ENCODE measurements at regions not wholly inside any gene's neighbourhood (a gene's known extent, or its start where the extent isn't known, plus 50 kb on each side); places are given as distances from the start of the nearest gene placed in this dataset.

- no peak for TF ChIP-seq CTCF (IDR thresholded peaks at IDR 0.05; ENCODE audit: partially characterized antibody, unreplicated experiment)
- Mint-ChIP-seq H3K9me3 (ENCODE audit: unreplicated experiment) (no peaks in the 10 kb centered on the region), H3K4me1 (ENCODE audit: low read depth, unreplicated experiment) (no peaks in the 10 kb centered on the region), H3K4me3 (ENCODE audit: unreplicated experiment) (no peak overlapping the region), H3K27ac (ENCODE audit: unreplicated experiment) (no peak overlapping the region), H3K27me3 (ENCODE audit: unreplicated experiment) (no peaks in the 10 kb centered on the region), H3K36me3 (ENCODE audit: unreplicated experiment) (peaks cover 5% of the 10 kb centered on the region)
- no peak for DNase-seq
Observed at GRCh38 chr17:33888455-33888854, 366.6 kb upstream of the CCL2 start.

- no peak overlapping the region for H3K4me3 Mint-ChIP-seq (ENCODE audit: unreplicated experiment)
- no peaks in the 10 kb centered on the region for H3K27me3 Mint-ChIP-seq (ENCODE audit: unreplicated experiment)
- H3K4me1 Mint-ChIP-seq (ENCODE audit: low read depth, unreplicated experiment) = no peaks in the 10 kb centered on the region
- no peak for DNase-seq
- no peak overlapping the region for H3K27ac Mint-ChIP-seq (ENCODE audit: unreplicated experiment)
- no peak for TF ChIP-seq CTCF (IDR thresholded peaks at IDR 0.05; ENCODE audit: partially characterized antibody, unreplicated experiment)
- peaks cover 5% of the 10 kb centered on the region for H3K36me3 Mint-ChIP-seq (ENCODE audit: unreplicated experiment)
- H3K9me3 Mint-ChIP-seq (ENCODE audit: unreplicated experiment) = no peaks in the 10 kb centered on the region
Observed at GRCh38 chr17:33889040-33889439, 366.0 kb upstream of the CCL2 start.

GRCh38 chr17:33889766-33890165 lies 365.3 kb upstream of the CCL2 start:
- no peak overlapping the region for H3K27ac Mint-ChIP-seq (ENCODE audit: unreplicated experiment)
- no peak overlapping the region for H3K4me3 Mint-ChIP-seq (ENCODE audit: unreplicated experiment)
- H3K4me1 Mint-ChIP-seq (ENCODE audit: low read depth, unreplicated experiment) = no peaks in the 10 kb centered on the region
- peaks cover 2% of the 10 kb centered on the region for H3K27me3 Mint-ChIP-seq (ENCODE audit: unreplicated experiment)
- TF ChIP-seq CTCF (IDR thresholded peaks at IDR 0.05; ENCODE audit: partially characterized antibody, unreplicated experiment) = no peak
- DNase-seq = no peak
- H3K36me3 Mint-ChIP-seq (ENCODE audit: unreplicated experiment) = peaks cover 5% of the 10 kb centered on the region
- no peaks in the 10 kb centered on the region for H3K9me3 Mint-ChIP-seq (ENCODE audit: unreplicated experiment)

GRCh38 chr17:33892717-33893591 lies 362.1 kb upstream of the CCL2 start:
- no peaks in the 10 kb centered on the region for H3K9me3 Mint-ChIP-seq (ENCODE audit: unreplicated experiment)
- H3K27ac Mint-ChIP-seq (ENCODE audit: unreplicated experiment) = no peak overlapping the region
- no peaks in the 10 kb centered on the region for H3K4me1 Mint-ChIP-seq (ENCODE audit: low read depth, unreplicated experiment)
- DNase-seq = no peak
- no peak overlapping the region for H3K4me3 Mint-ChIP-seq (ENCODE audit: unreplicated experiment)
- TF ChIP-seq CTCF (IDR thresholded peaks at IDR 0.05; ENCODE audit: partially characterized antibody, unreplicated experiment) = no peak
- peaks cover 2% of the 10 kb centered on the region for H3K27me3 Mint-ChIP-seq (ENCODE audit: unreplicated experiment)
- peaks cover 3% of the 10 kb centered on the region for H3K36me3 Mint-ChIP-seq (ENCODE audit: unreplicated experiment)

GRCh38 chr17:33895491-33895890 lies 359.6 kb upstream of the CCL2 start:
- DNase-seq = no peak
- no peaks in the 10 kb centered on the region for H3K9me3 Mint-ChIP-seq (ENCODE audit: unreplicated experiment)

More at GRCh38 chr17:33895491-33895890, 359.6 kb upstream of the CCL2 start:
- TF ChIP-seq CTCF (IDR thresholded peaks at IDR 0.05; ENCODE audit: partially characterized antibody, unreplicated experiment) = no peak
- Mint-ChIP-seq H3K36me3 (ENCODE audit: unreplicated experiment) (no peaks in the 10 kb centered on the region), H3K4me1 (ENCODE audit: low read depth, unreplicated experiment) (no peaks in the 10 kb centered on the region), H3K27ac (ENCODE audit: unreplicated experiment) (no peak overlapping the region), H3K27me3 (ENCODE audit: unreplicated experiment) (peaks cover 4% of the 10 kb centered on the region), H3K4me3 (ENCODE audit: unreplicated experiment) (no peak overlapping the region)

All from glutamatergic neuron (in vitro differentiated cells).